ENCODE measurements at regions not wholly inside any gene's neighbourhood (a gene's known extent, or its start where the extent isn't known, plus 50 kb on each side); places are given as distances from the start of the nearest gene placed in this dataset.

DNA sequence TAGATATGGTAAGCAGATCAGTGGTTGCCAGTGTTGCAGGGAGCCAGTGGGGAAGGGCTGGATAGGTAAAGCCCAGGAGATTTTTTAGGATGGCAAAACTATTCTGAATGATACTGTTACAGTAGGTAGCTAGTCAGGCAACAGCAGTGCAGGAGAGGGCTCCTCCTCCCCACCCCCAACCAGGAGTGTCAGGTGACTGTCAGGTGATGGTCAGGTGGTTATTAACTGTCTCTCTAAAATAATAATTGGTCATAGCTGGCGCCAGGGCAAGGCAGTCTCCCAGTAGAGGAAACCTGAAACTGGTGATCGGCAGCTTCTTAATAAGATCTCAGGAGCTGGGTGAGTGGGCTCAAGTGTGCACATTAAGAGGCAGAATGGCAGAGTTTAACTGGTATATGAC, 201.6 kb upstream of the PARD3B start:
- Mint-ChIP-seq H3K9me3 (peaks cover 0 to 7% (median under 1%) of the 10 kb centered on the region in 3 donors), H3K36me3 (no peaks in the 10 kb centered on the region), H3K27me3 (no peaks in the 10 kb centered on the region), H3K4me1 (no peaks in the 10 kb centered on the region), H3K27ac (no peak overlapping the region), H3K4me3 (no peak overlapping the region)

DNA sequence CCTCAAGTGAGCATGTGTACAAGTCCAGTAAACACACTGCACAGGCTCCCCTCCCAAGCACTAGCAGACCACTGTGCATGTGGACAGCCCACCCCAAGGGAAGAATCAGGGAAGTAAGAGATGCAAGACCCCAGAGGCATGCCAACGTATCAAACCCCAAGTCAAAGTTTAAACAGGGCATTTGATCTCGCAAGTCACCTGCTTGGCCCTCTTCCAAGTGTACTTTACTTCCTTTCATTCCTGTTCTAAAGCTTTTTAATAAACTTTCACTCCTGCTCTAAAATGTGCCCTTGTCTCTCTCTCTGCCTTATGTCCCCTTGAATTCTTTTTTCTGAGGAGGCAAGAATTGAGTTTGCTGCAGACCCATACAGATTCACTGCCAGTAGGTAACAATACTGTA, 201.2 kb upstream of the PARD3B start:
- Mint-ChIP-seq H3K4me1 (no peaks in the 10 kb centered on the region), H3K27ac (no peak overlapping the region), H3K4me3 (peak overlapping the region in 1 of 4 donors; percentile 10), H3K9me3 (peaks cover 0 to 5% (median 3%) of the 10 kb centered on the region in 3 donors), H3K27me3 (no peaks in the 10 kb centered on the region), H3K36me3 (no peaks in the 10 kb centered on the region)

DNA sequence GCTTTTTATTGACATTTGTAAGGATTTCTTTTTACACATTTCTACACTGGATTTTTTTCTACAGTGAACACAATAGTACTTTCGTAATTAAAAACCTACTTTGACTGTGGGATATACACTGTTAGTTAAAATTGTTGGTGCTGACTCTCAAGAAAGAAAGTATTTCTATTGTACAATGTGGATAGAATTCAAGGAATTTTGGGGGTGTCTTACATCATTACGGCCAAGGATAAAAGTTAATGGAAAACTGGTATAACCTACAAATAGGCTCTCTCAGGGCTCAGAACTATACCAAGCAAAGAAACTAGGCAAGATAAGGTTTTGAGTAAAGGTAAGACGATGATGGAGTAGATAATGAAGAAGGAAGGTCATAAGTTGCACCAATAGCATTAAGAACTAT, 198.4 kb upstream of the PARD3B start:
- no peaks in the 10 kb centered on the region for H3K36me3 Mint-ChIP-seq

DNA sequence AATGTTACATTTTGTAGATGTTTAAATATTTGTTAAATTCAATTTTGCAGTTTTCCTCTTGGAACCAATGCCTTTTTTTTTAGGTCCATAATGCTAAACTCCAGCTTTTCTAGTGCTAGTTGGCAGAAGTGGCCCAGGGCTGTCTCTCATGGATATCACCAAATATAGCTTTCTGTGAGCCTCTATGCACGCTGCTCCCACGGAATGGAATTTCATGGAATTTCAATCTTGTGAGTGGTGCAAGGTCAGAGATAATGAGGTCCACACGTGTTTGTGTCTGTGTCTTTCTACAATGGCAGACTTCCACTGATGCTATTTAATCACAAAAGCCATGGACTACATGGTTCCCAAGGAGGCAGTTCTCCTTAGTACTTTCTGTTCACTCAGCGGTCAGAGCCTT, 191.5 kb upstream of the PARD3B start:
- Mint-ChIP-seq H3K9me3 (peaks cover 0 to 3% (median 2%) of the 10 kb centered on the region in 3 donors), H3K27me3 (peaks cover 2% of the 10 kb centered on the region), H3K27ac (no peak overlapping the region), H3K36me3 (no peaks in the 10 kb centered on the region), H3K4me3 (no peak overlapping the region), H3K4me1 (no peaks in the 10 kb centered on the region)

More for the DNA sequence above, 198.4 kb upstream of the PARD3B start:
- H3K4me3 Mint-ChIP-seq, result no peak overlapping the region
- H3K4me1 Mint-ChIP-seq, result no peaks in the 10 kb centered on the region
- H3K27ac Mint-ChIP-seq, result no peak overlapping the region
- H3K27me3 Mint-ChIP-seq, result no peaks in the 10 kb centered on the region
- peaks cover 0 to 5% (median 3%) of the 10 kb centered on the region in 3 donors for H3K9me3 Mint-ChIP-seq

DNA sequence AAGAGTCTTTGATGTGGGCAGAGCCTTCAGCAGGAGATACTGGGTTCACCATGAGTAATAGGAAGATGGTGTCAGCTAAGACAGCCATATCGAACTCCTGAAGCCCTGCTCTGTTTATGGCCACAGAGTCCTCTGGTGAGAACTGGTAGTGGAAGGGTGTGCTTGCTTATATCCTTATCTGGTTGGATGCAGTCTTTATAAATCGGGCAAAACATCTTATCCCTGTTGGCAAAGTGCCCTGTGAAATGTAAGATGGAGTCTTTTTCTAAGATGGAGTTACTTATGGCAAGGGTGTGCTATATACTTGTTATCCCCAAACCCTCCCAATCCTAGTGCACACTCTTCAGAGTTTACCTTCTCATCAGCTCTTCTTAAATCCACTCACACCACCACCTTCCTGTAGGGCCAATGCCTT, 190.8 kb upstream of the PARD3B start:
- H3K4me1 Mint-ChIP-seq, result no peaks in the 10 kb centered on the region
- peaks cover 0 to 3% (median 0%) of the 10 kb centered on the region in 3 donors for H3K9me3 Mint-ChIP-seq
- H3K27ac Mint-ChIP-seq, result no peak overlapping the region
- peaks cover 2% of the 10 kb centered on the region for H3K27me3 Mint-ChIP-seq
- H3K36me3 Mint-ChIP-seq, result no peaks in the 10 kb centered on the region
- no peak overlapping the region for H3K4me3 Mint-ChIP-seq

DNA sequence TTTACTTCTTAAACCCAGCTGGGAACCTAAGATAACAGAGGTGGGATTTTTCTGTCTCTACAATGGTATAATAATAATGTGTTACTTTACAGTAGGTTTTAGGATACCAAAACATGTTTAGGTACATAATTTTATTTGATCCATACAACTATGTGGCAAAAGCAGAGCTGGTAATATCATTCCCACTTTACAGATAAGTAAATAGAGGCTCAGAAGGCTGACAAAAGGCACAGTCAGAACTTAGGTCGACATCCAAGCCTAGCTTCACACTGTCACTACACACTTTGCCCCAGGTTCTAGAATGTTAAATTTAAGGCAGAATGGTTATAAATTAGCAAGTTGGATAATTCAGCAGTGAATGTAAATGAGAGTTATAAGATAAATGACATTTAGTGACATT, 189.6 kb upstream of the PARD3B start:
- Mint-ChIP-seq H3K27ac (no peak overlapping the region), H3K9me3 (peaks cover 0 to 3% (median 0%) of the 10 kb centered on the region in 3 donors), H3K27me3 (peaks cover 2% of the 10 kb centered on the region), H3K4me1 (no peaks in the 10 kb centered on the region), H3K36me3 (no peaks in the 10 kb centered on the region), H3K4me3 (no peak overlapping the region)

DNA sequence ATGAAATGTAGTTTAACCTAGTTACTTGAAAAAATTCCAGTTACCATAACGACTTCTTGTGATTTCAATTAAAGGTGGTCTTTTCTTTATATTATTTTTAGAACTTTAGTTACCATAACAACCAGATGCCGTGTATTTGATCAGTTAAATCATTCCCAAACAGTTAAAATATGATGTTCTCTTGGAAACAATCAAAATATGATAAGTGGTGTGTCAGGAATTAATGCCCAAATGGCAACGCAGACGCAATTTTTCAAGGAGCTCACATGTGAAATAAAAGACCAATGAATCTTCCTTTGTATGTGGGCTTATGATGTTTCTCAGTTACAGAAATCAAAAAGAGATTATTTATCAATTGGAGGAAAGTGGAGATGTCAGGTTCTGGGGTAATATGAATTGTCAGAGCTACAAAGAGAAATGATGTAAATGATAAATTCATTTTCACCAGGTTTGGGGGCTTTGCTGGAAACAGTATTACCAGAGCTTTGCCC, 189.1 kb upstream of the PARD3B start:
- Mint-ChIP-seq H3K27ac (no peak overlapping the region), H3K4me1 (no peaks in the 10 kb centered on the region), H3K4me3 (no peak overlapping the region), H3K9me3 (peaks cover 0 to 3% (median 0%) of the 10 kb centered on the region in 3 donors), H3K36me3 (no peaks in the 10 kb centered on the region), H3K27me3 (peaks cover 2% of the 10 kb centered on the region)

DNA sequence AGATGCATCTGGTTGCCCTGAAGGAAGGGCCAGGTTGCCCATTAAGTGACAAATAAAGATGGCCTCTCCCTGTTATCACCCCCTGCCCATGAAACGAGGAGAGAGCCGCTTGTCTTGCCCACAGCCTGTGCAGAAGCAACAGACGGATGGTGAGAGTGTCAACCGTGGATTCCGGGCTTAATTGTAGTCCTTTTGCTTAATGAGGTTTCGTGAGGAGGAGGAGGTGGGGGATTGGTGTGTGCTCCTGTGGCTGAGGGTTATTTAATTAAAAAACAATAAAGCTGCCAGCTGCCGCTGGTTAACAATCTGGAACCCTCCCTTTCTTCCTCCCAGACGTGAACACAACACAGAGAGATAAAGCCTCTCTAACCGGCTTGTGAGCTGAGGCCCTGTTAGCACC, 188.0 kb upstream of the PARD3B start:
- Mint-ChIP-seq H3K27me3 (peaks cover 2% of the 10 kb centered on the region), H3K9me3 (peaks cover 0 to 3% (median 0%) of the 10 kb centered on the region in 3 donors), H3K36me3 (no peaks in the 10 kb centered on the region), H3K4me3 (no peak overlapping the region), H3K4me1 (no peaks in the 10 kb centered on the region), H3K27ac (no peak overlapping the region)

DNA sequence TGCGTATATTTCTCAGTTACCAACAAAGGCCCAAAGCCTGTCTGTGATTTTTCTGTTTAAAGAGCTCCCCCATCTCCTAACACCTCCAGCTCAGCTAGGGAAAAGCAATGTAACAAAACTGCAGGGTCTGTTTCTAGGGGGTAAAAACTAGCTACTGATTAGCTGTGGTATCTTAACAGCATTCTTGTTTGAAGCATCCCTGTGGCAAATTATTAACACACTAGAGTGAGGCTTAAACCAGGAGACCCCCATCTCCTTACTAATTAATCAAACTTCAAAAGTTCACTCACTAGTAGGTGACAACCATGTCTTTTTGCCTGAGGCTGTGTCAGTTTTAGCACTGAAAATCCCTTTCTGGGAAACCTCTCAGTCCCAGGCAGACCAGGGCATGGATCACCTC, 186.2 kb upstream of the PARD3B start:
- Mint-ChIP-seq H3K27me3 (peaks cover 2% of the 10 kb centered on the region), H3K4me3 (peak overlapping the region in 1 of 4 donors; percentile 54), H3K9me3 (peaks cover 0 to 3% (median 0%) of the 10 kb centered on the region in 3 donors), H3K4me1 (no peaks in the 10 kb centered on the region), H3K27ac (no peak overlapping the region), H3K36me3 (no peaks in the 10 kb centered on the region)

DNA sequence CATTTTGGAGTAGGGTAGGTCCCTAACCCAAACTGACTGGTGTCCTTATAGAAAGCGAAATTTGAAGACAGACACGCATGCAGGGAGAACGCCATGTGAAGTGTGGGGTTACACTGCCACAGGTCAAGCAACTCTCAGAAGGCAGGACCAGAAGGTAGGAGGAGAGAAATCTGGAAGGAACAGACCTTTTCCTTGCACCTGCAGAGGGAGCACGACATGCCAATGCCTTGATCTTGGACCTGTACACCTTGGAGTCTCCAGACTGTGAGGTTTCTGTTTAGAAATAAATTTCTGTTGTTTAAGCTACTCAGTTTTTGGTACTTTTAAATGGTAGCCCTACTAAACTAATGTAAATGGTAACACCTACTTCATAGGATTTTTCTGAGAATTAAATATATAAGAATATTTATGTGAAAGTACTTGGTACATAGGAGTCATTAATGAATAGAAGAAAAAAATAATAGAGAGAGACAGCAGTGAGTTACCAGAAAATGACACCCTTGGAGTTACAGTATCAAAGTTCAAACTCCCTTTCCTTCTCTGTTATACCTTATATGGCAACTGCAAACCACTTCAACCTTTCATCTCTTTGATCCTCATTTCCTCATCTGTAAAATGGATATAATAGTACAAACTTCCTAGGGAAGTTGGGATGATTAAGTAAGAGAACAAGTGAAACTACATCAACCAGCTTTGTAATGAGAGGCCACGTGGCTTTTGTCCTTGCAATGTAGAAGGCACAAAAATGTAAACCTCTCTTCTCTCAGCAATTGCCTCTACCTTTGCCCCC, 184.9 kb upstream of the PARD3B start:
- H3K9me3 Mint-ChIP-seq, result peaks cover 0 to under 1% (median 0%) of the 10 kb centered on the region in 3 donors
- H3K36me3 Mint-ChIP-seq, result no peaks in the 10 kb centered on the region
- no peaks in the 10 kb centered on the region for H3K4me1 Mint-ChIP-seq
- no peak overlapping the region for H3K4me3 Mint-ChIP-seq
- peaks cover 2% of the 10 kb centered on the region for H3K27me3 Mint-ChIP-seq
- no peak overlapping the region for H3K27ac Mint-ChIP-seq

DNA sequence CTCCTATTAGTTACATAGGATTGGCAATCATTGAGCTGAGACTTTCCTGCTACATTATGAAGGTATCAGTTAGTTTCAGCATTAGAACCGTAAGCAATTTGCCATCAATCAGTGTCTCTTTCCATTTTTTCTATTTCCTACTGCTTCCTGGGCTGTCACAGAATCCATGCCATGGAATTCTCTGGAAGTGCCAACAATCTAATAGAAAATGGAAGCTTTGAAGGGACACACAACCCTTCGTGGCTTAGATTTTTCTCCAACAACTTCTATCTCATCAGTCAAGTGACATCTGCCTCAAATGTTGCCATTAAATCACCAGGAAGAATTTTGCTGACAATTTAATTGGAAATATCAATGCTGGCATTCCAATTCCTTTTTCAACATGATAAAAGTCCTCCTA, 183.5 kb upstream of the PARD3B start:
- H3K4me3 Mint-ChIP-seq, result no peak overlapping the region
- H3K27ac Mint-ChIP-seq, result peak overlapping the region in 1 of 3 donors; percentile 17
- H3K9me3 Mint-ChIP-seq, result no peaks in the 10 kb centered on the region
- peaks cover under 1% of the 10 kb centered on the region for H3K27me3 Mint-ChIP-seq
- H3K36me3 Mint-ChIP-seq, result no peaks in the 10 kb centered on the region
- H3K4me1 Mint-ChIP-seq, result no peaks in the 10 kb centered on the region

DNA sequence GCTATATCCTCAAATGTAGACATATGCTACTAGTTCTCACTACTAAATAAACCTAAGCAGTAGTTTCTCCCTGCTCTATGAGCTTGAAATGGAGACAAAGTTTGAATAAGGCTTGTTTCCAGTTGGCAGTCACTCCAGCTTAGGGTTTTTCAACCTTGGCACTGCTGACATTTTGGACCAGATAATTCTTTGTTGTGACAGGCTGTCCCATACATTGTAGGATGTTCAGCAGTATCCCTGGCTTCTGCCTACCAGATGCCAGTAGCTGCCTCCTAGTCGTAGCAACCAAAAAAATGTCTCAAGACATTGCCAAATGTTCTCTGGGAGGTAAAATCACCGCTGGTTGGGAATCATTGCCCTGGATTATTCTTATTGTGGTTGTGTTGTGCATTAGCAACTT, 182.7 kb upstream of the PARD3B start:
- no peaks in the 10 kb centered on the region for H3K27me3 Mint-ChIP-seq
- no peaks in the 10 kb centered on the region for H3K4me1 Mint-ChIP-seq
- no peaks in the 10 kb centered on the region for H3K36me3 Mint-ChIP-seq
- no peak overlapping the region for H3K27ac Mint-ChIP-seq
- no peaks in the 10 kb centered on the region for H3K9me3 Mint-ChIP-seq
- H3K4me3 Mint-ChIP-seq, result no peak overlapping the region

DNA sequence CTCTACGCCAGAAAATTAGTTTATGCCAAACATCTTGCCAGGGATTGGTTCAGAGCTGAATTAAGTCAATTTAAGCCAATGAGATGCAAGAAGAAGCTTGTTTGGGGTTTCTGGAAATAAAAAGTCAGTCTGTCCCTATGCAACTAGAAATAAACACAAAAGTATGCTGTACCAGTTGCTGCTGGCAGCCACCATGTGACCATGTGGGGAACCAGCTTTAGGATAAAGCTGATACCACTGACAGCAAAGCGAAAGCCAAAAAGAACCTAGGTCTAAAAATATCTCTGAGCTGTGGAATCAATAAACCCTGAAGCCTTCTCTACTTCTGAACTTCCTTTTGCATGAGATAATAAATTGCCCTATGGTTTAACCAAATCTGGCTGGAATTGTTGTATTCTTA, 181.8 kb upstream of the PARD3B start:
- Mint-ChIP-seq H3K27me3 (peaks cover 3% of the 10 kb centered on the region), H3K4me1 (no peaks in the 10 kb centered on the region), H3K4me3 (no peak overlapping the region), H3K27ac (no peak overlapping the region), H3K9me3 (no peaks in the 10 kb centered on the region), H3K36me3 (no peaks in the 10 kb centered on the region)

DNA sequence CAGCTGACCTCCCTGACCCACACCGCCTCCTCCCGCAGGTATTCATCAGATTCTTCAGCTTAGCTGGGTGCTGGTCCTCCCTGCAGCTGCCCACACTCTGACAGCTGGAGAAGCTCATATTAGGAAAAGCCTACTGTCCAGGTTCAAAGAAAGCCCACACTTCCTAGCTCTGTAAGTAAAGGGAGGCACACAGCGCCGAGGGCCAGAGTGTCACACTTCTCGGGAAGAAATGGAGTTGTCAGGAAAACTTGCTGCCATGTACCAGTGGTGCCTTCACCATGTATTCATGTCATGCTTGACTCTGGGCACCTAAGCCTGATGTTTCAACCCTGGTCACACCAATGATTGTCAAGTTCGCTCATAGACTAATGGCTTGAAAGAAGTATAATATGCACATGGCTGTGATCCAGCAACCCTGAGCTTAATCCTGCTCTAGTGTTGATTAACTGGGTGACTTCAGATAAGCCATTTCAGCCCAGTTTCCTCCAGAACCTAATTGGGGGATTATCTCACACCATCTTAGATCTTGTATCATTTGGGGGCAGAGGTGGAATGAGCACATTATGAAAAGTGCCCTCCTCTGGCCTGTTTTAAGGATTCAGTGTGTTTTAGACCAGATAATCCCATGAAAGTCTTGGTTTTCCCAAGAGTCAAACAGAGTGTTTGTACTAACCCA, 180.3 kb upstream of the PARD3B start:
- Mint-ChIP-seq H3K4me1 (no peaks in the 10 kb centered on the region), H3K27ac (no peak overlapping the region), H3K27me3 (peaks cover 3% of the 10 kb centered on the region), H3K4me3 (no peak overlapping the region), H3K9me3 (no peaks in the 10 kb centered on the region), H3K36me3 (no peaks in the 10 kb centered on the region)

DNA sequence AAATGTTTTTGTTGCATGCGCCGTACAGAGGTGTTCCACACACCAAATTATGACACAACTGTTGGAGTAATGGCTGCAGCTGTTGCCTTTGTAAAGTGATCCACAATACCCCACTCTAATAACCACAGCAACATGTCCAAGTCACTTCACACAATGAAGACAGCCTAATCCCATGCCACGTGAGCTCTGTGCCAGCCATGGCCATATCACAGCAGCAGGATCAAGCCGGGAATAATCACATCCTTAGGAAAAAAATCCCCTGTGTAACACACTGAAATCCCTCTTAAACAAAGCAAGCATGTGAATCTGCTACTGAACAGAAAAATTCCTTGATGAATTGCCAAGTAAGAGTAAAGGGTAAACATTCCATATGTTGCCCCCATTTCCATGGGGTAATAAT, 179.5 kb upstream of the PARD3B start:
- H3K36me3 Mint-ChIP-seq, result no peaks in the 10 kb centered on the region
- H3K4me1 Mint-ChIP-seq, result no peaks in the 10 kb centered on the region
- peaks cover 3% of the 10 kb centered on the region for H3K27me3 Mint-ChIP-seq
- H3K9me3 Mint-ChIP-seq, result no peaks in the 10 kb centered on the region
- H3K4me3 Mint-ChIP-seq, result no peak overlapping the region
- no peak overlapping the region for H3K27ac Mint-ChIP-seq

DNA sequence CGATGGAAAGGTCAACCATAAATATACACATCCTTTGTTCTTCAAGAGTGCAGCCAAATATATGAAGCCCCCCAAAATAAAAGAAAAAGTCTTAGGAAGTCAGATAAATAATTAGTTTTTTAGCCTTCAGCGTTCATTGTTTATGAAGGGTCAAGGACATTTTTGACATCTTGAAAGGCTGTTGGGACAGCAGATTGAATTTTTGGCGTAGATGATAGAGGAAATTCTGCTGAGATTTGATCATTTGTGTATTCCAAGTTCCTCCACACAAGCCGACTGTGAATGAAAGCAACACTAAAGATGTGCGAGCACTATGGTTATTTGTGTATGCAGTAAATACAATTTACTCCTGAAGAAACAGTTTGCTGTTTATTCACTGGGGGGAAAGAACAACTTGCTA, 177.8 kb upstream of the PARD3B start:
- H3K9me3 Mint-ChIP-seq, result no peaks in the 10 kb centered on the region
- no peak overlapping the region for H3K4me3 Mint-ChIP-seq
- no peak overlapping the region for H3K27ac Mint-ChIP-seq
- H3K4me1 Mint-ChIP-seq, result no peaks in the 10 kb centered on the region
- no peaks in the 10 kb centered on the region for H3K36me3 Mint-ChIP-seq
- H3K27me3 Mint-ChIP-seq, result peaks cover 3% of the 10 kb centered on the region

Measured in IgD-negative memory B cell (primary cell).